GM10266 (cell line): ENCODE measurements at regions not wholly inside any gene's neighbourhood (a gene's known extent, or its start where the extent isn't known, plus 50 kb on each side); places are given as distances from the start of the nearest gene placed in this dataset.
"Not testable (repeated sequence)": the region's sequence is repeated elsewhere in the genome, so short reads cannot be mapped to it uniquely, and the experiment has no call there.

Source experiments
- DNase-seq: peaks from one replicate; pipeline ENCODE4 v3.0.0; 2012; ENCODE audit errors: extremely low spot score
- CTCF ChIP-seq: IDR thresholded peaks from 2 replicates; pipeline ENCODE4 v1.5.1; 2012; ENCODE audit warnings: mild to moderate bottlenecking, low read depth; ENCODE audit not compliant: control insufficient read depth, insufficient read depth; ENCODE audit errors: missing control alignments

DNA sequence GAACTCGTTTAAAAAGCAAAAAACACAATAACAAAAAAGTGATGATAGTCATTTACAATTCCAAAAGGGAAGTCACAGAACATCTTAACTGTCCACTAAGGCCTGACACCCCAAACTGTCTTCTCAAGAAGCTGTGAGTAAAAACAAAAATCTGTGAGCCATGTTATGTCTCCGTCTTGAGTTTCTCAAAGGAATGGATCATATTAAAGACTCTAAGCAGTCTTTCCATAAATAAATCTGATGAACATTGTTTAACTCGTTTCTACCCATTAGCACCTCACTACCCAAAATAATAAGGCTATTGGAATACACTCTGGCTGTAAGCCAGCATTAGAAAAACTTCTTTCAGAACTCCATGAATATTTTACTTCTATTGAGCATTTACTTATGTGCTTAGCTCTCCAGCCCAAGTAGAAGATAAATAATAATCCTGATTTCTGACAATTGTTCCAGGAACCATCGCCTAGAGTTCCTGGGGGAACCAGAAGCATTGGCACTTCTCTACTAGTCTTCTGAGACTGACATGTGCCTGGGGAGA is 396.0 kb downstream of the STK39 start:
- no peak for TF ChIP-seq CTCF
- no peak for DNase-seq

GRCh38 chr2:167844714-167845530 is 402.5 kb downstream of the STK39 start:
- no peak for DNase-seq
- TF ChIP-seq CTCF, result no peak

DNA sequence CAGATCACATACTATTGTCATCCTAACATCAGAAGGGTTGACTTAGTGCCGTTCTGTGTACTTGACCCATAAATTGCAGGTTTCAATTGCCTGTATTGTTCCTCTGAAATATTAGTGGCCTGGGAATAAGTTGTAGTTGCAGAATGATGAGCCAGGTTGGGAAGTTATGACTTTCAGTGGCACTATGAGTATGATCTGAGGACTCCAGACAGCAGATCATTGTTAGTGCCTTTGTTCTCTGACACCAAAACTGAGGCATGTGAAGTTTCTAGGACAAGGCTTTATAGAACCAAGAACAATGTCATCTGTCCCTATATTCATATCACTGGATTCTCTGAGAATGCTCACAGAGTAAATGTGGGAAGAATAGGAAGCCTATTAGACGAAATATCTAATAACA is 403.7 kb downstream of the STK39 start:
- no peak for TF ChIP-seq CTCF
- no peak for DNase-seq

GRCh38 chr2:167843217-167843616 is 404.2 kb downstream of the STK39 start:
- no peak for TF ChIP-seq CTCF
- DNase-seq, result no peak

DNA sequence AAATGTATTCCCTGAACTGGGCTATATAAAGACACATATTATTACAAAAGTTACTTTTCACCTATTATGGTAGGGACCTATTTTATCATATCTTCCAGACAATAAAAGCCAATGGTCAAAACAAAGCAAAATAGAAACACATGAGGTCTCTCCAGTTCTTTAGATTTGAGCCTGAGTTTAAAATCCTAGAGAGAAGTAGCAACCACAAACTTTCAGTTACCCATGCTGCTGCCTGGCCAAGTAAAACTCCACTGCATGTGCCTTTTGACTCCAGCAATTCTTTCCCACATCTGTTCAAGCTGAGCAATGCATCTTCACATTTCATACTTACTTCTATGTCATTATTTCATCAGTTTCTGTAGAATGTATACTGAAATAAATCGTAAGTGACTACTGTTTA is 405.3 kb downstream of the STK39 start:
- no peak for DNase-seq

DNA sequence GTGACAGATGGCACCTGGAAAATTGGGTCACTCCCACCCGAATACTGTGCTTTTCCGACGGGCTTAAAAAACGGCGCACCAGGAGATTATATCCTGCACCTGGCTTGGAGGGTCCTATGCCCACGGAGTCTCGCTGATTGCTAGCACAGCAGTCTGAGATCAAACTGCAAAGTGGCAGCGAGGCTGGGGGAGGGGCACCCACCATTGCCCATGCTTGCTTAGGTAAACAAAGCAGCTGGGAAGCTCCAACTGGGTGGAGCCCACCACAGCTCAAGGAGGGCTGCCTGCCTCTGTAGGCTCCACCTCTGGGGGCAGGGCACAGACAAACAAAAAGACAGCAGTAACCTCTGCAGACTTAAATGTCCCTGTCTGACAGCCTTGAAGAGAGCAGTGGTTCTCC is 412.1 kb downstream of the STK39 start:
- not testable (repeated sequence) for DNase-seq

More for the DNA sequence above, 405.3 kb downstream of the STK39 start:
- TF ChIP-seq CTCF, result no peak

DNA sequence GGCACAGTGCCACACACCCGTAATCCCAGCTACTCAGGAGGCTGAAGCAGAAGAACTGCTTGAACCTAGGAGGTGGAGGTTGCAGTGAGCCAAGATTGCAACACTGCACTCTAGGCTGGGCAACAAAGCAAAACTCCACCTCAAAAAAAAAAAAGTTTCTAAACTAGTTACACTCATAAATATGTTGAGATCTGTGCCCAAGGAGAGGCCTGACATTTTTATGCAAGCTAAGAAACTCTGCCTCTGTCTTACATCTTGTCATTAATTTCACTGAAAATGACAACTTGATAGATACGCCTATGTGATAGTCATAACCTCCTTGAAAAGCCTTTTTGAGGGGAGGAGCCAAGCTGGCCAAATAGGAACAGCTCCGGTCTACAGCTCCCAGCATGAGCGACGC is 412.7 kb downstream of the STK39 start:
- DNase-seq, result no peak
- no peak for TF ChIP-seq CTCF
